ENCODE measurements at regions not wholly inside any gene's neighbourhood (a gene's known extent, or its start where the extent isn't known, plus 50 kb on each side); places are given as distances from the start of the nearest gene placed in this dataset.

DNA sequence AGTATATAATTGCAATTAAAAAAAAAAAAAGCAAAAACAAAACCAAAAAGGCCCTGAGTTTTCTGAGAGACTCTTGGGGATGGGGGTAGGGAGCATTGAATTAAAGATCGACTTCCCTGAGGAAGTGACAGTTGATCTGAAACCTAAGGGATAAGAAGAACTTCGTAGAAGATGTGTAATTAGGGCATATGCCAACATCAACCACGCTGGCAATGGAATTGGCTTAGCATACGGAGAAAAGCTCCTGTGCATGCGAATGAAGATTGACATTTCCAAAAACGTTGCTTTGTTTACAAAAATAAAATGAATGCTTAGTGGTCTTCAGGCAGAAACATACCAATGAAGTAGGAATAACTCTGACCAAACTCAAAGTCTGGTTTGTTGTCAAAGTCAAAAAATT lies 307.6 kb upstream of the ZNF521 start:
- Histone ChIP-seq H3K79me2 (ENCODE audit: insufficient read depth, low read length) (no peaks in the 10 kb centered on the region), H3K36me3 (ENCODE audit: insufficient read depth, low read length) (no peaks in the 10 kb centered on the region), H3K4me1 (ENCODE audit: insufficient read depth, low read length) (no peaks in the 10 kb centered on the region), H2AFZ (ENCODE audit: low read depth, low read length) (no peak overlapping the region), H4K20me1 (ENCODE audit: insufficient read depth, low read length) (no peaks in the 10 kb centered on the region), H3K9ac (ENCODE audit: low read depth, low read length) (no peak overlapping the region), H3K4me3 (ENCODE audit: low read depth in 1 of 2, low read length in 2 of 2) (no peak overlapping the region), H3K27me3 (ENCODE audit: insufficient read depth, low read length, poor library complexity) (no peaks in the 10 kb centered on the region), H3K27ac (ENCODE audit: low read length) (no peak overlapping the region), H3K4me2 (ENCODE audit: insufficient read depth, low read length) (no peak overlapping the region), H3K9me3 (ENCODE audit: insufficient read depth, low read length, severe bottlenecking) (no peaks in the 10 kb centered on the region)
- ATAC-seq (ENCODE audit: insufficient read depth, low read depth) (no peak), DNase-seq (no peak)
- TF ChIP-seq, protein P1, sequence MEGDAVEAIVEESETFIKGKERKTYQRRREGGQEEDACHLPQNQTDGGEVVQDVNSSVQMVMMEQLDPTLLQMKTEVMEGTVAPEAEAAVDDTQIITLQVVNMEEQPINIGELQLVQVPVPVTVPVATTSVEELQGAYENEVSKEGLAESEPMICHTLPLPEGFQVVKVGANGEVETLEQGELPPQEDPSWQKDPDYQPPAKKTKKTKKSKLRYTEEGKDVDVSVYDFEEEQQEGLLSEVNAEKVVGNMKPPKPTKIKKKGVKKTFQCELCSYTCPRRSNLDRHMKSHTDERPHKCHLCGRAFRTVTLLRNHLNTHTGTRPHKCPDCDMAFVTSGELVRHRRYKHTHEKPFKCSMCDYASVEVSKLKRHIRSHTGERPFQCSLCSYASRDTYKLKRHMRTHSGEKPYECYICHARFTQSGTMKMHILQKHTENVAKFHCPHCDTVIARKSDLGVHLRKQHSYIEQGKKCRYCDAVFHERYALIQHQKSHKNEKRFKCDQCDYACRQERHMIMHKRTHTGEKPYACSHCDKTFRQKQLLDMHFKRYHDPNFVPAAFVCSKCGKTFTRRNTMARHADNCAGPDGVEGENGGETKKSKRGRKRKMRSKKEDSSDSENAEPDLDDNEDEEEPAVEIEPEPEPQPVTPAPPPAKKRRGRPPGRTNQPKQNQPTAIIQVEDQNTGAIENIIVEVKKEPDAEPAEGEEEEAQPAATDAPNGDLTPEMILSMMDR (IDR thresholded peaks at IDR 0.05; ENCODE audit: borderline replicate concordance, extremely low read depth, low read length, poor library complexity, severe bottlenecking): no peak
- TF ChIP-seq EZH2 (IDR thresholded peaks at IDR 0.05; ENCODE audit: borderline replicate concordance, low read depth, low read length, severe bottlenecking): no peak

DNA sequence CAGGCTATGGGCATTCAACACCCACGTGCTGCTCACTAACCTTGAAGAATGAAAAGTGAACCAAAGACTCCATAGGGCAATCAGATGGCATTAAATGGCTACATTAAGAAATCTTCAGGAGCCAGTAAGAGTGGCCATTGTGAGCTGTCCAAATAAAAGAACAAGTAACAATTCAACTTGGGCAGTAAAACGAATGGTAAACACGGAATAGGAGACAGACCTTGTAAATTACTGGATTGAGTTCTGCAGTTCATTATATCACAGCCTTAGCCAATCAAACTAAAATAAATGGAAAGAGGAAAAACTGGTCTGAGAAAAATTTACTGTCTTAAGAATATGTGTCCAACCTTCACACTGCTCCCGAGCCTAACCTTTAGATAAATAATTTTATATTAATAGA lies 306.5 kb upstream of the ZNF521 start:
- DNase-seq: no peak
- no peaks in the 10 kb centered on the region for H3K4me1 ChIP-seq (ENCODE audit: insufficient read depth, low read length)
- no peak for ATAC-seq (ENCODE audit: insufficient read depth, low read depth)
- TF ChIP-seq, protein P1 (IDR thresholded peaks at IDR 0.05; ENCODE audit: borderline replicate concordance, extremely low read depth, low read length, poor library complexity, severe bottlenecking): no peak
- no peak for TF ChIP-seq EZH2 (IDR thresholded peaks at IDR 0.05; ENCODE audit: borderline replicate concordance, low read depth, low read length, severe bottlenecking)
- H3K79me2 ChIP-seq (ENCODE audit: insufficient read depth, low read length): no peaks in the 10 kb centered on the region
- H3K4me3 ChIP-seq (ENCODE audit: low read depth in 1 of 2, low read length in 2 of 2): no peak overlapping the region
- H3K27ac ChIP-seq (ENCODE audit: low read length): no peak overlapping the region
- H3K9me3 ChIP-seq (ENCODE audit: insufficient read depth, low read length, severe bottlenecking): no peaks in the 10 kb centered on the region
- no peaks in the 10 kb centered on the region for H3K27me3 ChIP-seq (ENCODE audit: insufficient read depth, low read length, poor library complexity)
- H4K20me1 ChIP-seq (ENCODE audit: insufficient read depth, low read length): no peaks in the 10 kb centered on the region
- no peaks in the 10 kb centered on the region for H3K36me3 ChIP-seq (ENCODE audit: insufficient read depth, low read length)
- H2AFZ ChIP-seq (ENCODE audit: low read depth, low read length): no peak overlapping the region
- no peak overlapping the region for H3K4me2 ChIP-seq (ENCODE audit: insufficient read depth, low read length)
- no peak overlapping the region for H3K9ac ChIP-seq (ENCODE audit: low read depth, low read length)

DNA sequence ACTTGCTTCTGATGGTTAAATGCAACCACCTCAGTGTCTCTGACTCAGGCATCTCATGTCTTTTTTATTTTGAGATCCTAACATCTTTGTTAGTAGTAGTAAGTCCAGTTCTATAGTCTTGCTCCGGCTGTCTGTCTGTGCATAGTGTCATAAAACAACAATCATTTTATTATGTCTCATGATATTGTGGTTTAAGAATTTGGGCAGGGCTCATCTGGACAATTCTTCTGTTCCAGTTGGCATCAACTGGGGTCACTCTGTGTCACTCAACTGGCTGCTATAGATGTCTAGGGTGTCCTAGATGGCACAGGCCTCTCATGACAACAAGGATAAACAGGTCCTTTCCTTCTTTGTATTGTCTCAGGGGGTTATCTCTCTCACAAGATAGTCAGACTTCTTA lies 299.6 kb upstream of the ZNF521 start:
- H3K4me3 ChIP-seq (ENCODE audit: low read depth in 1 of 2, low read length in 2 of 2): no peak overlapping the region
- no peaks in the 10 kb centered on the region for H3K4me1 ChIP-seq (ENCODE audit: insufficient read depth, low read length)
- no peak for ATAC-seq (ENCODE audit: insufficient read depth, low read depth)
- no peaks in the 10 kb centered on the region for H3K36me3 ChIP-seq (ENCODE audit: insufficient read depth, low read length)
- no peak overlapping the region for H2AFZ ChIP-seq (ENCODE audit: low read depth, low read length)
- no peak overlapping the region for H3K27ac ChIP-seq (ENCODE audit: low read length)
- no peaks in the 10 kb centered on the region for H3K79me2 ChIP-seq (ENCODE audit: insufficient read depth, low read length)
- TF ChIP-seq, protein P1 (IDR thresholded peaks at IDR 0.05; ENCODE audit: borderline replicate concordance, extremely low read depth, low read length, poor library complexity, severe bottlenecking): no peak
- TF ChIP-seq EZH2 (IDR thresholded peaks at IDR 0.05; ENCODE audit: borderline replicate concordance, low read depth, low read length, severe bottlenecking): no peak
- no peak overlapping the region for H3K9ac ChIP-seq (ENCODE audit: low read depth, low read length)
- H4K20me1 ChIP-seq (ENCODE audit: insufficient read depth, low read length): no peaks in the 10 kb centered on the region
- H3K4me2 ChIP-seq (ENCODE audit: insufficient read depth, low read length): no peak overlapping the region
- H3K9me3 ChIP-seq (ENCODE audit: insufficient read depth, low read length, severe bottlenecking): no peaks in the 10 kb centered on the region
- no peaks in the 10 kb centered on the region for H3K27me3 ChIP-seq (ENCODE audit: insufficient read depth, low read length, poor library complexity)
- DNase-seq: no peak
